HPDE6-E6E7 (cell line): ENCODE measurements at regions not wholly inside any gene's neighbourhood (a gene's known extent, or its start where the extent isn't known, plus 50 kb on each side); places are given as distances from the start of the nearest gene placed in this dataset.
A peak's percentile ranks its signal among the peaks of the same experiment; 100 is the strongest.

ENCODE experiments used
- DNase-seq: peaks from one replicate; pipeline ENCODE4 v3.0.0; 2011; ENCODE audit warnings: missing footprints; ENCODE audit errors: extremely low spot score

- DNase-seq: no peak
These were observed 297.9 kb downstream of the RDH14 start for GRCh38 chr2:18262601-18263000.

- DNase-seq: no peak
These were observed 306.7 kb downstream of the RDH14 start for GRCh38 chr2:18253686-18254197.

- DNase-seq: no peak
These were observed 309.0 kb downstream of the RDH14 start for GRCh38 chr2:18251486-18251885.

GRCh38 chr2:18247282-18248110, 313.0 kb downstream of the RDH14 start:
- DNase-seq: no peak

GRCh38 chr2:18245375-18245774, 315.1 kb downstream of the RDH14 start:
- no peak for DNase-seq

GRCh38 chr2:18244845-18245244, 315.6 kb downstream of the RDH14 start:
- DNase-seq: no peak

- no peak for DNase-seq
These were observed 316.6 kb downstream of the RDH14 start for GRCh38 chr2:18243816-18244215.

GRCh38 chr2:18242716-18243115, 317.7 kb downstream of the RDH14 start:
- no peak for DNase-seq

GRCh38 chr2:18238209-18238608, 322.2 kb downstream of the RDH14 start:
- DNase-seq: no peak

GRCh38 chr2:18237298-18237697, 323.2 kb downstream of the RDH14 start:
- no peak for DNase-seq

GRCh38 chr2:18232731-18233438, 327.6 kb downstream of the RDH14 start:
- DNase-seq: no peak

- no peak for DNase-seq
These were observed 329.8 kb downstream of the RDH14 start for GRCh38 chr2:18230668-18231067.

GRCh38 chr2:18219676-18220075, 340.8 kb downstream of the RDH14 start:
- no peak for DNase-seq

- peak; percentile 11 for DNase-seq
These were observed 339.9 kb downstream of the KCNS3 start for GRCh38 chr2:18218160-18218933.

GRCh38 chr2:18214936-18215335, 336.5 kb downstream of the KCNS3 start:
- DNase-seq: no peak

- DNase-seq: no peak
These were observed 335.5 kb downstream of the KCNS3 start for GRCh38 chr2:18213986-18214385.

GRCh38 chr2:18209934-18210639, 331.6 kb downstream of the KCNS3 start:
- DNase-seq: peak; percentile 60

- no peak for DNase-seq
These were observed 330.5 kb downstream of the KCNS3 start for GRCh38 chr2:18208956-18209355.

- DNase-seq: no peak
These were observed 322.3 kb downstream of the KCNS3 start for GRCh38 chr2:18200771-18201170.

- DNase-seq: no peak
These were observed 320.2 kb downstream of the KCNS3 start for GRCh38 chr2:18198677-18199076.

GRCh38 chr2:18194161-18194560, 315.7 kb downstream of the KCNS3 start:
- DNase-seq: no peak
